ENCODE measurements at regions not wholly inside any gene's neighbourhood (a gene's known extent, or its start where the extent isn't known, plus 50 kb on each side); places are given as distances from the start of the nearest gene placed in this dataset.
"Not testable (repeated sequence)": the region's sequence is repeated elsewhere in the genome, so short reads cannot be mapped to it uniquely, and the experiment has no call there.

DNA sequence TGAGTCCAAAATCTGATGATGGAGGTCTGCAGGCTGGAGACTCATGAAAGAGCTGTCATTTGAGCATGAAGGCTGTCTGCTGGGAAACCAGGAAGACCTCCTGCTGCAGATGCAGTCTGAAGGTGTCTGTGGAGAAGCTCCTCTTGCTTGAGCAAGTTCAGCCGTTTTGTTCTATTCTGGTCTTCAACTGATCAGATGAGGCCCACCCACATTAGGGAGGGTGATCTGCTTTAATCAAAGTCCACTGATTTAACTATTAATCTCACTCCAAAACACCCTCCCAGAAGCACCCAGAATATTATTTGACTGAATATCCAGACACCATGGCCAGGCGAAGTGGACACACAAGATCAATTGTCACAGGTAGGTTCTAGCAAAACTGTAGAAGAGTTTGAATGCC lies 116.5 kb downstream of the GATA3 start:
- H3K9me3 ChIP-seq (ENCODE audit: control insufficient read depth in 2 of 2, insufficient read depth in 1 of 2, low read depth in 1 of 2, low read length in 1 of 2): peaks cover 0 to 8% of the 10 kb centered on the region in 2 donors
- H3K4me1 ChIP-seq (ENCODE audit: control insufficient read depth in 2 of 2, insufficient read depth in 2 of 2, low read length in 1 of 2): no peaks in the 10 kb centered on the region
- 88 to 91% methylated on average over 2 of the region's 2 CpGs for WGBS, 2 donors
- H3K27me3 ChIP-seq (ENCODE audit: control insufficient read depth in 1 of 2, insufficient read depth in 2 of 2, low read length in 2 of 2): no peaks in the 10 kb centered on the region
- no peak overlapping the region for H3K4me3 ChIP-seq (ENCODE audit: low read depth in 1 of 2, low read length in 2 of 2)
- no peak overlapping the region for H3K27ac ChIP-seq (ENCODE audit: low read depth in 2 of 2, low read length in 1 of 2)
- H3K36me3 ChIP-seq (ENCODE audit: control insufficient read depth in 2 of 2, insufficient read depth in 2 of 2, low read length in 1 of 2): no peaks in the 10 kb centered on the region

- Histone ChIP-seq H3K9me3 (ENCODE audit: control insufficient read depth in 2 of 2, insufficient read depth in 1 of 2, low read depth in 1 of 2, low read length in 1 of 2) (peaks cover 0 to 8% of the 10 kb centered on the region in 2 donors), H3K4me3 (ENCODE audit: low read depth in 1 of 2, low read length in 2 of 2) (no peak overlapping the region), H3K27me3 (ENCODE audit: control insufficient read depth in 1 of 2, insufficient read depth in 2 of 2, low read length in 2 of 2) (no peaks in the 10 kb centered on the region), H3K36me3 (ENCODE audit: control insufficient read depth in 2 of 2, insufficient read depth in 2 of 2, low read length in 1 of 2) (no peaks in the 10 kb centered on the region), H3K27ac (ENCODE audit: low read depth in 2 of 2, low read length in 1 of 2) (no peak overlapping the region), H3K4me1 (ENCODE audit: control insufficient read depth in 2 of 2, insufficient read depth in 2 of 2, low read length in 1 of 2) (no peaks in the 10 kb centered on the region)
- 83 to 96% methylated on average over 7 of the region's 7 CpGs for WGBS, 2 donors
These were observed 118.1 kb downstream of the GATA3 start for GRCh38 chr10:8172604-8173003.

- 82 to 89% methylated on average over 4 of the region's 4 CpGs for WGBS, 2 donors
- Histone ChIP-seq H3K4me3 (ENCODE audit: low read depth in 1 of 2, low read length in 2 of 2) (no peak overlapping the region), H3K4me1 (ENCODE audit: control insufficient read depth in 2 of 2, insufficient read depth in 2 of 2, low read length in 1 of 2) (no peaks in the 10 kb centered on the region), H3K36me3 (ENCODE audit: control insufficient read depth in 2 of 2, insufficient read depth in 2 of 2, low read length in 1 of 2) (no peaks in the 10 kb centered on the region), H3K27ac (ENCODE audit: low read depth in 2 of 2, low read length in 1 of 2) (no peak overlapping the region), H3K27me3 (ENCODE audit: control insufficient read depth in 1 of 2, insufficient read depth in 2 of 2, low read length in 2 of 2) (no peaks in the 10 kb centered on the region), H3K9me3 (ENCODE audit: control insufficient read depth in 2 of 2, insufficient read depth in 1 of 2, low read depth in 1 of 2, low read length in 1 of 2) (peaks cover 0 to 8% of the 10 kb centered on the region in 2 donors)
These were observed 118.9 kb downstream of the GATA3 start for GRCh38 chr10:8173243-8173865.

GRCh38 chr10:8173866-8174243 lies 119.4 kb downstream of the GATA3 start:
- Histone ChIP-seq H3K4me3 (ENCODE audit: low read depth in 1 of 2, low read length in 2 of 2) (no peak overlapping the region), H3K9me3 (ENCODE audit: control insufficient read depth in 2 of 2, insufficient read depth in 1 of 2, low read depth in 1 of 2, low read length in 1 of 2) (peaks cover 0 to 8% of the 10 kb centered on the region in 2 donors), H3K27me3 (ENCODE audit: control insufficient read depth in 1 of 2, insufficient read depth in 2 of 2, low read length in 2 of 2) (no peaks in the 10 kb centered on the region), H3K36me3 (ENCODE audit: control insufficient read depth in 2 of 2, insufficient read depth in 2 of 2, low read length in 1 of 2) (no peaks in the 10 kb centered on the region), H3K27ac (ENCODE audit: low read depth in 2 of 2, low read length in 1 of 2) (no peak overlapping the region), H3K4me1 (ENCODE audit: control insufficient read depth in 2 of 2, insufficient read depth in 2 of 2, low read length in 1 of 2) (no peaks in the 10 kb centered on the region)
- 72 to 73% methylated on average over 3 of the region's 3 CpGs for WGBS, 2 donors

DNA sequence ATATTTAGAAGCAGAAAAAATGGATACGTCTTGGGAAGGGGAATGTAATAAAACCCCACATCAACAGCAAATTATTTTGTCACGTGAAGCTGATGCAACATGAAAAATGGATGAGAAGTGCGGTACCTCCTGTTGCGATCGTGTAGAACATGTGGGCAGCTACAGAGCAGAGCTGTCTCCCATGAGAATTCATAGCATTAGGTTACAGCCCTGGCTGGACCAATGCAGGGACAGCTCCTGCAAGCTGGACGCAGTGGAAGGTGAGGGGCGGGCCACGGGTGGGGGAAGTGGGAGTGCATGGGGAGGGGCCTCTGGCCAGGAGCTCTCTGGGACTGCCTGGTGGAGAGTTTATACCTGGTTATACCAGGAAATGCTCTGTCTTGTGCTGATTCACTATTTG lies 120.3 kb downstream of the GATA3 start:
- Histone ChIP-seq H3K36me3 (ENCODE audit: control insufficient read depth in 2 of 2, insufficient read depth in 2 of 2, low read length in 1 of 2) (no peaks in the 10 kb centered on the region), H3K9me3 (ENCODE audit: control insufficient read depth in 2 of 2, insufficient read depth in 1 of 2, low read depth in 1 of 2, low read length in 1 of 2) (peaks cover 0 to 6% of the 10 kb centered on the region in 2 donors), H3K27me3 (ENCODE audit: control insufficient read depth in 1 of 2, insufficient read depth in 2 of 2, low read length in 2 of 2) (no peaks in the 10 kb centered on the region), H3K4me3 (ENCODE audit: low read depth in 1 of 2, low read length in 2 of 2) (no peak overlapping the region), H3K4me1 (ENCODE audit: control insufficient read depth in 2 of 2, insufficient read depth in 2 of 2, low read length in 1 of 2) (no peaks in the 10 kb centered on the region), H3K27ac (ENCODE audit: low read depth in 2 of 2, low read length in 1 of 2) (no peak overlapping the region)
- 50 to 63% methylated on average over 8 of the region's 8 CpGs for WGBS, 2 donors

DNA sequence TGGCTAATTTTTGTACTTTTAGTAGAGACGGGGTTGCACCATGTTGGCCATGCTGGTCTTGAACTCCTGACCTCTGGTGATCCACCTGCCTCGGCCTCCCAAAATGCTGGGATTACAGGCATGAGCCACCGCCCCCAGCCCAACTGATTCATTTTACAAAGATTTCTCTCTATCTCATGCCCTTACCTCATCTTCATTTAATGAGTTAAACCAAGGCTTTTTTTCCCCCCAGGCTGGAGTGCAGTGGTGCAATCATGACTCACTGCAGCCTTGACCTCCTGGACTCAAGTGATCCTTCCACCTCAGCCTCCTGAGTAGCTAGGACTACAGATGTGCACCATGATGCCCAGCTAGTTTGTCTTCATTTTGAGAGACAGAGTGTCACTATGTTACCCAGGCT lies 123.0 kb downstream of the GATA3 start:
- not testable (repeated sequence) for H3K36me3 ChIP-seq (ENCODE audit: control insufficient read depth in 2 of 2, insufficient read depth in 2 of 2, low read length in 1 of 2); H3K27me3 ChIP-seq (ENCODE audit: control insufficient read depth in 1 of 2, insufficient read depth in 2 of 2, low read length in 2 of 2); H3K9me3 ChIP-seq (ENCODE audit: control insufficient read depth in 2 of 2, insufficient read depth in 1 of 2, low read depth in 1 of 2, low read length in 1 of 2); H3K4me1 ChIP-seq (ENCODE audit: control insufficient read depth in 2 of 2, insufficient read depth in 2 of 2, low read length in 1 of 2); H3K27ac ChIP-seq (ENCODE audit: low read depth in 2 of 2, low read length in 1 of 2); H3K4me3 ChIP-seq (ENCODE audit: low read depth in 1 of 2, low read length in 2 of 2)
- WGBS, 2 donors: 89% methylated on average over 3 of the region's 3 CpGs

DNA sequence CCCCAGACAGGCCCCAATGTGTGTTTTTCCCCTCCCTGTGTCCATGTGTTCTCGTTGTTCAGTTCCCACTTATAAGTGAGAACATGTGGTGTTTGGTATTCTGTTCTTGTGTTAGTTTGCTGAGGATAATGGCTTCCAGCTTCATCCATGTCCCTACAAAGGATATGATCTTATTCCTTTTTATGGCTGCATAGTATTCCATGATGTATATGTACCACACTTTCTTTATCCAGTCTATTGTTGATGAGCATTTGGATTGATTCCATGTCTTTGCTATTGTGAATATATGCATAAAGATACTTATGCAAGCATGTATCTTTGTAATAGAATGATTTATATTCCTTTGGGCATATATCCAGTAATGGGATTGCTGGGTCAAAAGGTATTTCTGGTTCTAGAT lies 125.3 kb downstream of the GATA3 start:
- H3K4me3 ChIP-seq (ENCODE audit: low read depth in 1 of 2, low read length in 2 of 2); H3K27me3 ChIP-seq (ENCODE audit: control insufficient read depth in 1 of 2, insufficient read depth in 2 of 2, low read length in 2 of 2); H3K27ac ChIP-seq (ENCODE audit: low read depth in 2 of 2, low read length in 1 of 2); H3K36me3 ChIP-seq (ENCODE audit: control insufficient read depth in 2 of 2, insufficient read depth in 2 of 2, low read length in 1 of 2); H3K4me1 ChIP-seq (ENCODE audit: control insufficient read depth in 2 of 2, insufficient read depth in 2 of 2, low read length in 1 of 2); H3K9me3 ChIP-seq (ENCODE audit: control insufficient read depth in 2 of 2, insufficient read depth in 1 of 2, low read depth in 1 of 2, low read length in 1 of 2): not testable (repeated sequence)
- 91 to 95% methylated on average over 1 of the region's 1 CpG for WGBS, 2 donors

- no peak overlapping the region for H3K4me3 ChIP-seq (ENCODE audit: low read depth in 1 of 2, low read length in 2 of 2)
- H3K4me1 ChIP-seq (ENCODE audit: control insufficient read depth in 2 of 2, insufficient read depth in 2 of 2, low read length in 1 of 2): no peaks in the 10 kb centered on the region
- no peak overlapping the region for H3K27ac ChIP-seq (ENCODE audit: low read depth in 2 of 2, low read length in 1 of 2)
- H3K9me3 ChIP-seq (ENCODE audit: control insufficient read depth in 2 of 2, insufficient read depth in 1 of 2, low read depth in 1 of 2, low read length in 1 of 2): no peaks in the 10 kb centered on the region
- no peaks in the 10 kb centered on the region for H3K27me3 ChIP-seq (ENCODE audit: control insufficient read depth in 1 of 2, insufficient read depth in 2 of 2, low read length in 2 of 2)
- no peaks in the 10 kb centered on the region for H3K36me3 ChIP-seq (ENCODE audit: control insufficient read depth in 2 of 2, insufficient read depth in 2 of 2, low read length in 1 of 2)
- WGBS, 2 donors: 82 to 85% methylated on average over 9 of the region's 9 CpGs
These were observed 126.0 kb downstream of the GATA3 start for GRCh38 chr10:8180360-8181109.

GRCh38 chr10:8181496-8182157 lies 127.1 kb downstream of the GATA3 start:
- no peaks in the 10 kb centered on the region for H3K9me3 ChIP-seq (ENCODE audit: control insufficient read depth in 2 of 2, insufficient read depth in 1 of 2, low read depth in 1 of 2, low read length in 1 of 2)
- no peaks in the 10 kb centered on the region for H3K36me3 ChIP-seq (ENCODE audit: control insufficient read depth in 2 of 2, insufficient read depth in 2 of 2, low read length in 1 of 2)
- no peaks in the 10 kb centered on the region for H3K4me1 ChIP-seq (ENCODE audit: control insufficient read depth in 2 of 2, insufficient read depth in 2 of 2, low read length in 1 of 2)
- no peaks in the 10 kb centered on the region for H3K27me3 ChIP-seq (ENCODE audit: control insufficient read depth in 1 of 2, insufficient read depth in 2 of 2, low read length in 2 of 2)
- WGBS, 2 donors: 78 to 88% methylated on average over 11 of the region's 11 CpGs
- no peak overlapping the region for H3K27ac ChIP-seq (ENCODE audit: low read depth in 2 of 2, low read length in 1 of 2)
- no peak overlapping the region for H3K4me3 ChIP-seq (ENCODE audit: low read depth in 1 of 2, low read length in 2 of 2)

Measured in esophagus (tissue), 2 donors.